ENCODE measurements at regions not wholly inside any gene's neighbourhood (a gene's known extent, or its start where the extent isn't known, plus 50 kb on each side); places are given as distances from the start of the nearest gene placed in this dataset.
"Not testable (repeated sequence)": the region's sequence is repeated elsewhere in the genome, so short reads cannot be mapped to it uniquely, and the experiment has no call there.

DNA sequence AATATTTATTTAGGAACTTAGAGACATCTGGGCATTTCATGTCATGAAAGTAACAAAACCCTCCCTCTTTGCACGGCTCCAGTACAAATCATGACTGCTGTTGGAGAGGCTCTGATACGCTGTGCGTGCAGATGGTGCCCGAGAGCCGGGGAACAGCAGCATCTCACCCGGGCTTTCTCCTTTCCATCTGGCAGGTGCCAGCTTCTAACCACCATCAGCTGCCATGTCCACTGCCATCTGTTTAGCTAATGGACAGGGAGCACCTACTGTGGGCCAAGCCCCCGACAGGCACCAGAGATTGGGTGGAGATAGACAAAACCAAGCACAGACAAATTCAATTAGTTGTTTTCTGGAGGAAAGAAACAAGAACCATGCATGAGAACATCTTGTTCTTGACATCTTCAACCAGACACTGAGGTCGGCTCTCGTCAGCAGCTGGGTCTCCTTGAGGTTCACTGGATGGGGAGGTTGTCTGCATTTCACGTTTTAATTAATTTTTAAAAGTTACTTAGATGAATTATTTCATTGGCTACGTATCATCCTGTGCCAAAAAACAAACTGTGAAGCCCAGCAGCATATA, 323.7 kb downstream of the THBS2 start:
- no peak for DNase-seq

DNA sequence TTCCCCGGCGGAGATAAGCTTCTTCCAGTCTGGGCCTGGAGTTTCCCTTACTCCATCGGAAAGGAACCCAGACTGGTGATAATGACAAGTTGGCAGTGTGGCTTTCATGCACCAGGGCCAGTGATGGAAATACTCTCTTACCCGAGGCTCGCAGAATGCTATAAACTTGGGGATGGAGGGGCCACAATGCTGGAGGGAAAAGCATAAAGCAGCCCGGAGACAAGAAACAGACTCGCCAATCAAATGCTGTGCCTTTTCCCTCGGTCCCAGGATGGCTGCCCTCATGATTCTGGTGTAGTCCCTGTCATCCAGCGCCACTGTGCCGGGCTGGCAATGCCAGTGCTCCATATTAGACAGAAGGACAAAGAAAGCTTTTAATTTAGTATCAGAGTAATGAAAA, 325.6 kb downstream of the THBS2 start:
- no peak for DNase-seq

DNA sequence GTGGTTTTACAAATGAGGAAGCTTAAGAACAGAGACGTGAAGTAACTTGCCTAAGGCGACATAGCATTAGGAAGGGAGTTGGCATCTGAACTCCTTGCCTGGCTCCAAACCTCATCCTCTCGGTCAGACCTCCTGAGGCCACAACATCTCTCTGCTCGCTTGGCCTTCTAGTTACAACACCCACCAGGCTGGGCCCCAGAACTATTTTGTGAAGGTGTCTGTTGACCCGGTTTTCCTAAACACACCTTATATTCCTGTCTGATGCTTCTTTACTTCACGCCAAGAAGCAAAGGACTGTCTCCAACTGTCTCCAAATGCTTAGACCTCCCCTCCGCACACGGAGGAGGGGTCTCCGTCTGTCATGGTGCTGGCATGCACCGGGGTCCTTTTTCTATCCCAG, 326.6 kb downstream of the THBS2 start:
- DNase-seq: no peak

- no peak for DNase-seq
Measured at GRCh38 chr6:168926306-168926705, 327.3 kb downstream of the THBS2 start.

- no peak for DNase-seq
Measured at GRCh38 chr6:168925671-168926070, 328.0 kb downstream of the THBS2 start.

- DNase-seq: no peak
Measured at GRCh38 chr6:168923171-168923570, 330.5 kb downstream of the THBS2 start.

DNA sequence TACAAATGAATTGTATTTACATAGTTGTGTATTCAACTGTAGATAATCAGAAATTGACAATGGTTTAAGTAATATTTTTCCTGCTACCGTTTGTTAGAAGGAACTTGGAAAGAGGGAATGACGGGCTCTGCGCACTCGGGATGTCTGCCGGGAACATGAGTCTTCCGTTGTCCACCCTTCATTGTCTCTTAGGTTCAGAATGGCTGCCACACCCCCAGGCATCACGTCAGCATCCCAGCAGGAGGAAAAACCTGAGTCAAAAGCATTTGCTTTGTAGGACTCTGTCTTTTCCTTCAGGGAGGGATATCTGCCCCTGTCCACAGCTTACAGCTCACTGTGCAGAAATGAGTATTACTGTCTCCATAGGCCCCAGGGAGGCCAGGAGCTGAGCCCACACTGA, 331.2 kb downstream of the THBS2 start:
- no peak for DNase-seq

GRCh38 chr6:168920289-168920688, 333.4 kb downstream of the THBS2 start:
- DNase-seq: no peak

DNA sequence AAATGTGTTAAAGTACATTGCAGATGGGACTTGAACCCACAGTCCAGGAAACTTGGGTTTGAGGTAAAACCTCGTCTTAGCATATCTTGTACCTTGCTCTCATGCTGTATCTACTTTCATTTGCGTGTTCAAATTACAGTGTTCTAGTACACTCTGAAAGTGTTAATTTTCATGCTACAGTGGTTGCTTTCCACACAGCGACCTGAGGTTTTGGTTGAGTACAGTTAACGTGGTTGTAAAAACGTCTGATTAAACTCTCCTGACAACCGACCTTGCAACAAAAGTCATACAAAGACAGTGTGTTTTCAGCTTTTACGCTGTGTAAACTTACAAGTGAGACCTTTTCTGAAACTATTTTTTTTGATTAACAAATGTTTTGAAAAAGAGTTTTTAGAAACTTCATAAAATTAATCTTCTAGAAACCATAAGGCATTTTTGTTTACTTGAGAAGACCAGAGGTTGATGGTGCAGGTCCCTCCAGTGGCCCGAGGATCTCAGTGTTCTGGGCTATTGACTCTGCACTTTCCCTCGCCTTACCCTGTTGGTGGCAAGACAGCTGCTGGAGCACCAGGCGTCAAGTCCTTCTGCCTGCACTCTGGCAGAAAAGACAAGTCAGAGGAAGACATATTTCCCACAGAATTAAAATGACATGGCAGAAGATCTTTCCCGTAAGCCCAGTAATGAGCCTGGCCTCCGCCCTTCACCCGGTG, 334.0 kb downstream of the THBS2 start:
- no peak for DNase-seq

DNA sequence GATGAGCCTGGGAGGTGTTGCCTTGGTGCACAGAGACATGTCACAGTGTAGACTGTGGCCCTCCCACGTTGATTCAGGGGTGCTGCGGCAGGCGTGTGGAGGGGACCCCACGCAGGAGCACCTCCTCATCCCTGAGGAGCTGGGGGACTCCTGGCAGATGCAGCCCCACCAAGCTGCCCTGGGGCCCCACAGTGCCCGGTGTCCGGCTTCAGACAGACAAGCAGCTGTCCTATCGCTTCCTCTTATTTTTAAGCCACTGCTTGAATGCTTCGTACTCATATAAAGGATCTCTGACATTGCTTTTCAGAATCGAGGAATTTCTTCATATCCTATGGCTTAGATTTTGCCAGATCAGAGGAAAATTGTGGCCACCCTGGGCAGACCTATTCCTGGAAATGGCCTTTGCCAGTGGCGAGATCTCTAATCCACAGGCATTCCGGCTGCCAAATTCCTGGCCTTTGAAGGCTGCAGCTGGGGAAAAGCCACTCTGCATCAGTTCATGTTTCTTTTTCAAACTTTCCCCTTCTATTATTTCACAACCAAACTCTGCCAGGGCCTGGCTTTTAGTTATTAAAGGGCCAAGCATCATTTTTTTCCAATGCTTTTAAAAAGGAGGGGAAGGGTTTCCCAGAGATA, 337.0 kb downstream of the THBS2 start:
- DNase-seq: no peak

DNA sequence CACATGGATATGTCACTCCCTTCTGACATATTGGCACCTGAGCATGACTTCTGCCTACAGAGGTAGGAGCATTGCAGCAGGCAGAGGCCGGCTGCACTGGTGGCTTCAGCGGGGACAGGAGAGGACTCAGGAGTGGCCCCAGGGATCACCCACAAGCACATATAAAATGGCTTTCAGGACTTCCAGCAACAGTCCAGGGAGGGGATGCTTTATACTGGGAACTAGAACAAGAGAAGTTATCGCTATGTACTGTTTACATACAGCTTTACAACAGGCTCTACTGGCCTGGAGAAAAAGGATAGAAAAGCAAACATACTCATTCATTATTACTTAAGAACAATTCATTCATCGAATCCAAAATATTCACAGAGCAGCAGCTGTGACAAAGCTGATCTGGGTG, 337.8 kb downstream of the THBS2 start:
- DNase-seq: no peak

DNA sequence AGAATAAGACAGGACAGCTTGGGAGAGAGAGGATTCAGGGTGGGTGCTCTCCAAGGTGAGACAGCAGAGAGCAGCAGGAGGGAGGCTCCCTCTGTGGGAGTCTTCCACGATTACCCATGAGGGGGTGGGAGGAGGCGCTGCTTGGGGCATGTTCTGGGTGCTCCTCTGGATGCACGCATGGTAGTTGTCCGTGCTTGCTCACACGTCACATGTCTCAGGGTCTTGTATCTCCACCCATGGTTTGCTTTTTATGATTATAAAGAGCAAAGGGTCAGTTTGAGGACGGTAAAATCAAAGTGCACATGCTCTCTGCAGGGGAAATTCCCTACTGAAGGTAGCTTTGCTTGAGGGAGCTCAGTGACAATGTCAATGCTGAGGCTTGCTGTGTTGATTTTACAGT, 338.4 kb downstream of the THBS2 start:
- no peak for DNase-seq

DNA sequence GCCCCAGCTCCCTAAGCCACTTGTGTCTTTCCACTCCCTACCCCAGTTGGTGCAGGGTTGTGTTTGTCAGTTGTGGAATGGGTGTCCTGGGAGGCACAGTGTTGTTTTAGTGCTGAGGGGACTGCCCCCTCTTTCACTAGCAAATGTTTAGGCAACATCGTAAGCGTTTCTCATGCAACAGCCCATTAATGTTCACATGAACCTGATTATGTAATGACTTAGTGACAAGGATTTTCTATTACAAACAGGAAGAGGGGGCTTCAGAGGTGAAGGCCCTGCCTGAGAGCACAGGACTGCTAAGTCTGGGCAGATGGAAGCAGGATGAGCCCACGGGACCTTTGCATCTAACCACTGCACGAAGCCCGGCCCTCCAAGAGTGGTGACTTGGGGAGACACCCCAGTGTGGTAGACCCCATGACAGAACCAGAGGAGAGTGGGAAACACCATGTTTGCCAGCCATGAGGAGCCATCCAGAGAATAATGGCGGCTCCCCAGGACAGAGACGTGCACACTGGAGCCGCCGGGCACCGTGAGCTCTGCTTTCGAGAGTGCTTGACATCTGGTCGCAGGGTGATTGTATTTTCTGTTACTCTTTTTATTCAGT, 339.7 kb downstream of the THBS2 start:
- no peak for DNase-seq

- not testable (repeated sequence) for DNase-seq
Measured at GRCh38 chr6:168913231-168913865, 340.3 kb downstream of the THBS2 start.

DNA sequence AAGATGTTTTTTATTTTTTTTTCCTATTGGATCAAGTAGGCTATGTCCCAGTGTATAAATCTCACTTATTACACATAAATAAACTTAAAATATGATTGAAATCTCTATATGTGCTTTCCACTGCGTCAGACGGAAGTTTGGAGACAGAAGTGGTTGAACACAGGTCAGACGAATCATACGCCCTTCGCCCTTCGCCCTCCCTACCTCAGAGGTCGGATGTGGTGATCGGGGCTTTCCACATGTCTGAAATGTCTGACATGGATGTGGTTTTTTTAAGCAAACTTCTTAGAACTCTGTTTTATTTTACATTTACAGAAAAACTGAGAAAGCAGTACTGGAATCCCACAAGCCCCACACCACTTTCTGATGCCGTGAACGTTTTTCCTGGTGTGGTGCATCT, 344.4 kb downstream of the THBS2 start:
- no peak for DNase-seq

- DNase-seq: no peak
Measured at GRCh38 chr6:168908887-168909286, 344.8 kb downstream of the THBS2 start.

DNA sequence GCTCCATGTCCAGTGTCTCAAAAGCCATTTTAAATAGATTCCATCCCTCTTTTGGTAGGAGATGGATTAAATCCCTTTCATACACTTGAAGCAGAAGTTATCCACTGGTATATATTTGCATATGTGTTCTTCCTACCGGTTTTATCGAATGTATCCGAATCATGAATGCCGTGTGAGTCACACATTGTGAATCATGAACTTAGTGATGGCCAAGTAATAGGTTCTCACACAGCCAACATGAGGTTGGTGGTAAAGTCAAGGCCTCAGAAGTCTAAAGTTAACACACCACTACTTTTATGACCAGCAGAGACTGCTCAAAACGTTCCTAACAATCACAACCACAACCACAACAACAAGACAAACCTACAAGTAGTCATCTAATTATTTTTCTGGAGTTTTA, 345.5 kb downstream of the THBS2 start:
- no peak for DNase-seq

DNA sequence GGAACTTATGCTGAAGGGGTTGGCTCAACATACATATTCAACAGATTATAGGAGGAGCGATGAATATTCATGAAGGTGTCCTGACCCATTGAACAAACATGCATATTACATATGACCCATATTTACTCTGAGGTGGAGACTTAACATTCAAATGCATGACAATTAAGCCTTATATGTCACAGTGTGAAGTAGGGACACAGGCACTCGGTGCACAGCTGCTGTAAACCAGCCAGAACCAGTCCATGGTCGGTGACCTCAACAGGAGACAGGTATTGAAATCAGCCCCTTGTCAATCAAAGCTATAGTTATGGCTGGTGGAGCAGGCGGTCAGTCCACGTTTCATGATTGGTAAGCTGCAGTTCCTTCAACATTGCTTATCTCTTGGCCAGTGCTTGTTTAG, 347.3 kb downstream of the THBS2 start:
- DNase-seq: no peak

GRCh38 chr6:168905451-168906090, 348.1 kb downstream of the THBS2 start:
- DNase-seq: no peak

DNA sequence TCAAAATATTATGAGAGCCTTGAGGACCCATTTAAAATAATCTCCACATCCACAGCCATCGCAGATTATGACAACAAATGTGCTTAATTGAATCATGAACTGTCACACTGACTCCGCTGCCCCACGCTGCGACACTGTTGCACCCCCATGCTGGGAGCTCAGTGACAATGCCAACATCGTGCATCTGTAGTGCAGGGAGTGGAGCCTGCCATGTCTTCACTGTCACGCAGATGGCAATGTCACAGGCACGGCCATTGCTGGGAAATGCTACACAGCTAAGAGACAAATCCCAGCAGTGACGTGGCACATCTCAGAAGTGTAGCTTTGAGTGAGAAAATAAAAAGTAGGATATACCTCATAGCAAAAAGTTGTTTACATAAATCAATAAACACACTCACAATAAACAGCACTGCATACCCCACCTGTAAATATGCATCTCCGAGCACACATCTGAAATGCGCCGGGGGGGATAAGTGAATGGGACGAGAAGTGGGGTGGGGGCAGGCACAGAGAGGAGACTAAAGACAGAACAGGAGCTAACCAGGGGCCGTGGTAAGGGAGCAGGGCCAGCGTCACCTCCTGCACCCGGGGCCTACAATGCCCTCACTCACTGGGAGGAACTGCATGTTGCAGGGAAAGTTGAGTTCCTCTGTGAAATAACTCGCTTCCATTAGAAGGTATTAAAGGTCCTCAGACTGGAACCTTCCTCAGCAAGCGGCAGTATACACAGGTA, 349.9 kb downstream of the THBS2 start:
- DNase-seq: no peak

DNA sequence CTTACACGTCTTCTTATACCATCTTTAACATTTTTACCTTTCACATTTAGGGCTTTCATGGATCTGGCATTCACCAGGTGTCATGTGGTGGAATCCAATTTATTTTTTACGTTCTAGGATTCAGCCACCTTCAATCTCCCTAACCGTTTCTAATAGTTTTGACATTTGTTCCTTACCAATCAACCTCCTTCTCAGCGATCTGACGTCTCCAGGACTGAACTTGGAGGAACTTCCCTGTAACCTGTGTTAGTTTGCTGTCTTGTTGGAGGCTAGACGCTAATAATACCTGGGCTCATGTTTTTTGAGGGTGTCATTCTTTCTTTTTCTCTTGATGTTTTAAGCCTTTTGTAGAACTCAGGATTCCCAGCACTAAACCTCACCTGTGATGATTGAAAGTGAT, 351.6 kb downstream of the THBS2 start:
- DNase-seq: no peak

GRCh38 chr6:168901076-168901475, 352.6 kb downstream of the THBS2 start:
- no peak for DNase-seq
